ENCODE measurements at regions not wholly inside any gene's neighbourhood (a gene's known extent, or its start where the extent isn't known, plus 50 kb on each side); places are given as distances from the start of the nearest gene placed in this dataset.
"Not testable (repeated sequence)": the region's sequence is repeated elsewhere in the genome, so short reads cannot be mapped to it uniquely, and the experiment has no call there.

- Mint-ChIP-seq H3K27me3 (no peaks in the 10 kb centered on the region), H3K27ac (ENCODE audit: low read depth) (no peak overlapping the region), H3K9me3 (peaks cover 4% of the 10 kb centered on the region), H3K36me3 (ENCODE audit: insufficient read depth) (no peaks in the 10 kb centered on the region), H3K4me1 (no peaks in the 10 kb centered on the region), H3K4me3 (no peak overlapping the region)
- DNase-seq (ENCODE audit: low spot score in 2 of 2) (no peak), ATAC-seq (replicated peaks; ENCODE audit: extremely low read depth, poor library complexity, severe bottlenecking) (no peak)
Measured at GRCh38 chr4:147247579-147247978, 233.3 kb upstream of the EDNRA start.

- no peak for ATAC-seq (replicated peaks; ENCODE audit: extremely low read depth, poor library complexity, severe bottlenecking)
- DNase-seq (ENCODE audit: low spot score in 2 of 2) = no peak
- H3K36me3 Mint-ChIP-seq (ENCODE audit: insufficient read depth) = no peaks in the 10 kb centered on the region
Measured at GRCh38 chr4:147250062-147250461, 230.8 kb upstream of the EDNRA start.

GRCh38 chr4:147255268-147255667 lies 225.6 kb upstream of the EDNRA start:
- H3K4me1 Mint-ChIP-seq; DNase-seq (ENCODE audit: low spot score in 2 of 2); H3K36me3 Mint-ChIP-seq (ENCODE audit: insufficient read depth); H3K4me3 Mint-ChIP-seq; ATAC-seq (replicated peaks; ENCODE audit: extremely low read depth, poor library complexity, severe bottlenecking); H3K27me3 Mint-ChIP-seq; H3K27ac Mint-ChIP-seq (ENCODE audit: low read depth): not testable (repeated sequence)
- H3K9me3 Mint-ChIP-seq = peaks cover 23% of the 10 kb centered on the region

More at GRCh38 chr4:147250062-147250461, 230.8 kb upstream of the EDNRA start:
- no peak overlapping the region for H3K4me3 Mint-ChIP-seq
- peaks cover 7% of the 10 kb centered on the region for H3K9me3 Mint-ChIP-seq
- H3K27me3 Mint-ChIP-seq = no peaks in the 10 kb centered on the region
- H3K4me1 Mint-ChIP-seq = no peaks in the 10 kb centered on the region
- no peak overlapping the region for H3K27ac Mint-ChIP-seq (ENCODE audit: low read depth)

- H3K27me3 Mint-ChIP-seq; DNase-seq (ENCODE audit: low spot score in 2 of 2); ATAC-seq (replicated peaks; ENCODE audit: extremely low read depth, poor library complexity, severe bottlenecking); H3K27ac Mint-ChIP-seq (ENCODE audit: low read depth); H3K36me3 Mint-ChIP-seq (ENCODE audit: insufficient read depth); H3K4me3 Mint-ChIP-seq; H3K4me1 Mint-ChIP-seq: not testable (repeated sequence)
- H3K9me3 Mint-ChIP-seq = peaks cover 21% of the 10 kb centered on the region
Measured at GRCh38 chr4:147259271-147259670, 221.6 kb upstream of the EDNRA start.

GRCh38 chr4:147284256-147284835 lies 196.6 kb upstream of the EDNRA start:
- Mint-ChIP-seq H3K27me3 (no peaks in the 10 kb centered on the region), H3K9me3 (peaks cover 9% of the 10 kb centered on the region), H3K36me3 (ENCODE audit: insufficient read depth) (no peaks in the 10 kb centered on the region), H3K4me3 (no peak overlapping the region), H3K27ac (ENCODE audit: low read depth) (no peak overlapping the region), H3K4me1 (no peaks in the 10 kb centered on the region)
- ATAC-seq (replicated peaks; ENCODE audit: extremely low read depth, poor library complexity, severe bottlenecking) (no peak), DNase-seq (ENCODE audit: low spot score in 2 of 2) (no peak)

- Mint-ChIP-seq H3K4me1 (no peaks in the 10 kb centered on the region), H3K4me3 (no peak overlapping the region), H3K36me3 (ENCODE audit: insufficient read depth) (no peaks in the 10 kb centered on the region), H3K27ac (ENCODE audit: low read depth) (no peak overlapping the region), H3K27me3 (no peaks in the 10 kb centered on the region), H3K9me3 (peaks cover 9% of the 10 kb centered on the region)
- DNase-seq (ENCODE audit: low spot score in 2 of 2) (no peak), ATAC-seq (replicated peaks; ENCODE audit: extremely low read depth, poor library complexity, severe bottlenecking) (no peak)
Measured at GRCh38 chr4:147284935-147285334, 196.0 kb upstream of the EDNRA start.

GRCh38 chr4:147285751-147286150 lies 195.1 kb upstream of the EDNRA start:
- Mint-ChIP-seq H3K4me3 (no peak overlapping the region), H3K27me3 (no peaks in the 10 kb centered on the region), H3K4me1 (no peaks in the 10 kb centered on the region), H3K27ac (ENCODE audit: low read depth) (no peak overlapping the region), H3K36me3 (ENCODE audit: insufficient read depth) (no peaks in the 10 kb centered on the region), H3K9me3 (peaks cover 3% of the 10 kb centered on the region)
- ATAC-seq (replicated peaks; ENCODE audit: extremely low read depth, poor library complexity, severe bottlenecking) (no peak), DNase-seq (ENCODE audit: low spot score in 2 of 2) (no peak)

- ATAC-seq (replicated peaks; ENCODE audit: extremely low read depth, poor library complexity, severe bottlenecking) = no peak
- H3K36me3 Mint-ChIP-seq (ENCODE audit: insufficient read depth) = no peaks in the 10 kb centered on the region
- no peak overlapping the region for H3K4me3 Mint-ChIP-seq
- DNase-seq (ENCODE audit: low spot score in 2 of 2) = no peak
- H3K27me3 Mint-ChIP-seq = no peaks in the 10 kb centered on the region
- H3K9me3 Mint-ChIP-seq = peaks cover 3% of the 10 kb centered on the region
- H3K27ac Mint-ChIP-seq (ENCODE audit: low read depth) = no peak overlapping the region
- no peaks in the 10 kb centered on the region for H3K4me1 Mint-ChIP-seq
Measured at GRCh38 chr4:147286846-147287587, 193.9 kb upstream of the EDNRA start.

GRCh38 chr4:147287588-147287890 lies 193.4 kb upstream of the EDNRA start:
- Mint-ChIP-seq H3K27ac (ENCODE audit: low read depth) (no peak overlapping the region), H3K27me3 (no peaks in the 10 kb centered on the region), H3K4me3 (no peak overlapping the region), H3K4me1 (no peaks in the 10 kb centered on the region), H3K36me3 (ENCODE audit: insufficient read depth) (no peaks in the 10 kb centered on the region), H3K9me3 (peaks cover 3% of the 10 kb centered on the region)
- ATAC-seq (replicated peaks; ENCODE audit: extremely low read depth, poor library complexity, severe bottlenecking) = no peak
- no peak for DNase-seq (ENCODE audit: low spot score in 2 of 2)

GRCh38 chr4:147288512-147288911 lies 192.4 kb upstream of the EDNRA start:
- Mint-ChIP-seq H3K4me3 (no peak overlapping the region), H3K27me3 (no peaks in the 10 kb centered on the region), H3K27ac (ENCODE audit: low read depth) (no peak overlapping the region), H3K4me1 (no peaks in the 10 kb centered on the region), H3K36me3 (ENCODE audit: insufficient read depth) (no peaks in the 10 kb centered on the region), H3K9me3 (peaks cover 3% of the 10 kb centered on the region)
- no peak for DNase-seq (ENCODE audit: low spot score in 2 of 2)
- ATAC-seq (replicated peaks; ENCODE audit: extremely low read depth, poor library complexity, severe bottlenecking) = no peak

- Mint-ChIP-seq H3K27me3 (no peaks in the 10 kb centered on the region), H3K27ac (ENCODE audit: low read depth) (no peak overlapping the region), H3K9me3 (peaks cover 3% of the 10 kb centered on the region), H3K36me3 (ENCODE audit: insufficient read depth) (no peaks in the 10 kb centered on the region), H3K4me1 (no peaks in the 10 kb centered on the region), H3K4me3 (no peak overlapping the region)
- ATAC-seq (replicated peaks; ENCODE audit: extremely low read depth, poor library complexity, severe bottlenecking) (no peak), DNase-seq (ENCODE audit: low spot score in 2 of 2) (no peak)
Measured at GRCh38 chr4:147289181-147289580, 191.7 kb upstream of the EDNRA start.

GRCh38 chr4:147292604-147293313 lies 188.1 kb upstream of the EDNRA start:
- H3K4me3 Mint-ChIP-seq; H3K27me3 Mint-ChIP-seq; H3K36me3 Mint-ChIP-seq (ENCODE audit: insufficient read depth); H3K4me1 Mint-ChIP-seq; DNase-seq (ENCODE audit: low spot score in 2 of 2); H3K27ac Mint-ChIP-seq (ENCODE audit: low read depth); ATAC-seq (replicated peaks; ENCODE audit: extremely low read depth, poor library complexity, severe bottlenecking); H3K9me3 Mint-ChIP-seq: not testable (repeated sequence)

- not testable (repeated sequence) for H3K27me3 Mint-ChIP-seq; H3K9me3 Mint-ChIP-seq; DNase-seq (ENCODE audit: low spot score in 2 of 2); H3K4me3 Mint-ChIP-seq; H3K4me1 Mint-ChIP-seq; H3K36me3 Mint-ChIP-seq (ENCODE audit: insufficient read depth); H3K27ac Mint-ChIP-seq (ENCODE audit: low read depth); ATAC-seq (replicated peaks; ENCODE audit: extremely low read depth, poor library complexity, severe bottlenecking)
Measured at GRCh38 chr4:147293314-147293677, 187.6 kb upstream of the EDNRA start.
